Stomach (tissue), 4 donors: ENCODE measurements at regions not wholly inside any gene's neighbourhood (a gene's known extent, or its start where the extent isn't known, plus 50 kb on each side); places are given as distances from the start of the nearest gene placed in this dataset.

ENCODE experiments used
- POLR2AphosphoS5 ChIP-seq, 3 donors: sonication (generic); formaldehyde crosslinking; IDR thresholded peaks; one replicate each; pipeline ENCODE4 v1.6.1; 2016; ENCODE audit warnings: antibody characterized with exemption in 3 of 3
- TF ChIP-seq, protein P1 (sequence below), 7 experiments: fragments of 450-650 bp in 4 of 7; fragments of 200-600 bp in 3 of 7; sonication (generic) in 3 of 7; IDR thresholded peaks; one replicate each; pipeline ENCODE4 v1.5.1; 2016 to 2019; ENCODE audit warnings: antibody characterized with exemption in 7 of 7, control low read depth in 2 of 7, mild to moderate bottlenecking in 1 of 7

DNA sequence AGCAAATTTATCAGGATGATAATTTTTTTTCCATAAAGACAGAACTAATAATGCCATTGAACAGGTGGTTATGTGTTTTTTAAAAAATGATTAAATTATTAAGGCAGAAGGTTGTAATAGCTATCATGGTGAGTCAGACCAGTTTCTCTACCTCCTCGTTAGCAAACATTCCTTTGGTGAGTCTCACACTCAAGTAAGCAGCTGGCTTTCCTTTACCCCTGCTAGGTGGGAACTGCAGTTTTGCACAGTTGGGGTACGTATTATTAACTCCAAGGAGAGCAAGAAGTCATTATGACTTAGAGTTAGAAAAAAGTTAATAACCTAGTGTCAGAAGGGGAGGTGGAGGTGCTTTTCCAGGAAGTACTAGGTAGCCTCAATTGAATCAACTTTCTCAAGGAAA lies 165.3 kb downstream of the SNAPC1 start:
- no peak for TF ChIP-seq POLR2AphosphoS5 (IDR thresholded peaks at IDR 0.05)
- TF ChIP-seq, protein P1, sequence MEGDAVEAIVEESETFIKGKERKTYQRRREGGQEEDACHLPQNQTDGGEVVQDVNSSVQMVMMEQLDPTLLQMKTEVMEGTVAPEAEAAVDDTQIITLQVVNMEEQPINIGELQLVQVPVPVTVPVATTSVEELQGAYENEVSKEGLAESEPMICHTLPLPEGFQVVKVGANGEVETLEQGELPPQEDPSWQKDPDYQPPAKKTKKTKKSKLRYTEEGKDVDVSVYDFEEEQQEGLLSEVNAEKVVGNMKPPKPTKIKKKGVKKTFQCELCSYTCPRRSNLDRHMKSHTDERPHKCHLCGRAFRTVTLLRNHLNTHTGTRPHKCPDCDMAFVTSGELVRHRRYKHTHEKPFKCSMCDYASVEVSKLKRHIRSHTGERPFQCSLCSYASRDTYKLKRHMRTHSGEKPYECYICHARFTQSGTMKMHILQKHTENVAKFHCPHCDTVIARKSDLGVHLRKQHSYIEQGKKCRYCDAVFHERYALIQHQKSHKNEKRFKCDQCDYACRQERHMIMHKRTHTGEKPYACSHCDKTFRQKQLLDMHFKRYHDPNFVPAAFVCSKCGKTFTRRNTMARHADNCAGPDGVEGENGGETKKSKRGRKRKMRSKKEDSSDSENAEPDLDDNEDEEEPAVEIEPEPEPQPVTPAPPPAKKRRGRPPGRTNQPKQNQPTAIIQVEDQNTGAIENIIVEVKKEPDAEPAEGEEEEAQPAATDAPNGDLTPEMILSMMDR (IDR thresholded peaks at IDR 0.05), result no peak
